ENCODE measurements at regions not wholly inside any gene's neighbourhood (a gene's known extent, or its start where the extent isn't known, plus 50 kb on each side); places are given as distances from the start of the nearest gene placed in this dataset.

DNA sequence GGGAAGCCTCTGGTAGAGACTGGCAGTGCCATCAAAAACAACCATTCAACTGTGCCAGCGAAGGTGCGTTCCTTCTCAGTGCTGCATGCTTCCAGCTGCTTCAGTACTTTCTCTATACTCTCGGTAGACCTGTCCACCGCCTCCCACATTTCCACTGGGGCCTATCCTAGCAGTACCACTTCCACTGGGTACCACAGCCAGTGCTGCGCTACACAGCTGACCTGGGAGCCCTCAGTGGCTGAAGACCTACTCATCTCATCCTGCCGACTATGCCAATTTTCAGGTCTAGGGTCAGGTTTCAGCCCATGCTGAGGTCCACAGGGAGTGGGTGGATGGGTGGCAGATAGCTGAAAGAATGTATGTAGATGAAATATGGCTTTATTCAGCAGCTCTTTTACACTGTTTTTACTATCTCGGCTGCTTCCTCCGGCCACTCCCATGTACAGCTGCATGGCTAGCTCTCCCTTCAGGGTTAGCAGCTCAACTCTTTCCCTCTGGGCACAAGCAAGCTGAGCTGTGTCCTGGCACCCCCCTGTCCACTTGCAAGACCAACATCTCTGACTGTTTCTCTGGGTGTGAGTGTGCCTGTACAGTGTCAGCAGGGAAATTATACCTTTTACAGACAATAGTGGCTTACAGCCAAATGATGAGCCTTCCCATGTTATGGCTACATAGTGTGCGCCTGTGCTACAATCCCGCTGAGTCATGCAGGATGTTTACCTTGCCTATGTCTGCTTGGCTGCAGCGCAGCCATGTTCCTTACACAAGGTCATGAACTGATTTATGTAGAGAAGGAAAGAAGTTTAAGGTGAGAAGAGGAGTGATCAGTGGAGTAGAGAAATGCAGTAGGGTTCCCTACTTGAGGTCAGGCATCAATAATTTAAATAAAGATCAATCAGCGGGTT, 125.7 kb upstream of the DDHD1 start:
- Histone ChIP-seq H3K4ac (ENCODE audit: low read depth in 1 of 2, low read length in 2 of 2) (peak overlapping the region; percentile 32 to 47), H3K79me1 (replicated peaks; ENCODE audit: low read length, poor library complexity, severe bottlenecking) (no peaks in the 10 kb centered on the region), H2BK15ac (ENCODE audit: low read depth, poor library complexity, severe bottlenecking) (peak overlapping the region; percentile 77), H3K9ac (ENCODE audit: low read length) (no peak overlapping the region), H3K18ac (ENCODE audit: low read depth in 1 of 2, low read length in 2 of 2) (peak overlapping the region; percentile 67 to 91), H3K36me3 (ENCODE audit: control insufficient read depth in 1 of 2, insufficient read depth in 2 of 2, low read depth in 1 of 2, low read length in 2 of 2) (no peaks in the 10 kb centered on the region), H3K23ac (ENCODE audit: low read length in 2 of 2) (no peak overlapping the region), H2BK120ac (ENCODE audit: low read depth, low read length) (peak overlapping the region; percentile 22), H3K27me3 (ENCODE audit: control insufficient read depth in 1 of 2, insufficient read depth in 1 of 2, low read length in 2 of 2) (no peaks in the 10 kb centered on the region), H4K8ac (ENCODE audit: low read length) (peak overlapping the region; percentile 78), H4K91ac (ENCODE audit: low read length) (peak overlapping the region; percentile 65), H2AFZ (ENCODE audit: low read depth, low read length) (peak overlapping the region; percentile 40), H2BK12ac (ENCODE audit: low read length in 2 of 2) (peak overlapping the region; percentile 75 to 79), H3K9me3 (ENCODE audit: control insufficient read depth, low read length) (peaks cover 12% of the 10 kb centered on the region), H2BK5ac (ENCODE audit: low read depth, low read length, poor library complexity, severe bottlenecking) (no peak overlapping the region), H3K4me2 (ENCODE audit: low read length, poor library complexity, severe bottlenecking) (no peak overlapping the region), H3K14ac (ENCODE audit: low read length in 2 of 2) (no peak overlapping the region), H2AK5ac (ENCODE audit: low read length, severe bottlenecking) (no peak overlapping the region), H3K4me1 (ENCODE audit: control insufficient read depth, insufficient read depth, low read depth, low read length) (peaks cover 7% of the 10 kb centered on the region), H3K4me3 (ENCODE audit: insufficient read depth in 1 of 2, low read depth in 1 of 2, low read length in 2 of 2) (no peak overlapping the region), H3K27ac (ENCODE audit: low read length, poor library complexity, severe bottlenecking) (no peak overlapping the region)
- peak; percentile 88 for DNase-seq
- WGBS, result 69% methylated on average over 12 of the region's 12 CpGs

DNA sequence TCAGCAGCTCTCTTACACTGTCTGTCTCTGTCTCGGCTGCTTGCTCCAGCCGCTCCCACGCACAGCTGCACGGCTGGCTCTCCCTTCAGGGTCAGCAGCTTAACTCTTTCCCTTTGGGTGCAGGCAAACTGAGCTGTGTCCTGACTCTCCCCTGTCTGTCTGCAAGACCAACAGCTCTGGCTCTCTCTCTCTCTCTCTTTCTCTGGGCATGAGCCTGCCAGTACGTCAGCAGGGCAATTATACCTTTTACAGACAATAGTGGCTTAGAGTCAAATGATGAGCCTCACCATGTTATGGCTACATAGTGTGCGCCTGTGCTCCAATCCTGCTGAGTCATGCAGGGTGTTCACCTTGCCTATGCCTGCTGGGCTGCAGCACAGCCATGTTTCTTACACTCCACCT, 120.5 kb upstream of the DDHD1 start:
- Histone ChIP-seq H2BK5ac (ENCODE audit: low read depth, low read length, poor library complexity, severe bottlenecking) (no peak overlapping the region), H3K36me3 (ENCODE audit: control insufficient read depth in 1 of 2, insufficient read depth in 2 of 2, low read depth in 1 of 2, low read length in 2 of 2) (no peaks in the 10 kb centered on the region), H2AFZ (ENCODE audit: low read depth, low read length) (no peak overlapping the region), H3K4me1 (ENCODE audit: control insufficient read depth, insufficient read depth, low read depth, low read length) (peaks cover 2% of the 10 kb centered on the region), H3K4me3 (ENCODE audit: insufficient read depth in 1 of 2, low read depth in 1 of 2, low read length in 2 of 2) (peak overlapping the region in 1 of 2 experiments; percentile 25), H3K9ac (ENCODE audit: low read length) (peak overlapping the region; percentile 69), H3K27ac (ENCODE audit: low read length, poor library complexity, severe bottlenecking) (no peak overlapping the region), H3K4ac (ENCODE audit: low read depth in 1 of 2, low read length in 2 of 2) (no peak overlapping the region), H2BK120ac (ENCODE audit: low read depth, low read length) (no peak overlapping the region), H3K14ac (ENCODE audit: low read length in 2 of 2) (no peak overlapping the region), H2BK12ac (ENCODE audit: low read length in 2 of 2) (no peak overlapping the region), H2AK5ac (ENCODE audit: low read length, severe bottlenecking) (no peak overlapping the region), H3K27me3 (ENCODE audit: control insufficient read depth in 1 of 2, insufficient read depth in 1 of 2, low read length in 2 of 2) (no peaks in the 10 kb centered on the region), H4K8ac (ENCODE audit: low read length) (no peak overlapping the region), H3K9me3 (ENCODE audit: control insufficient read depth, low read length) (no peaks in the 10 kb centered on the region), H3K79me1 (replicated peaks; ENCODE audit: low read length, poor library complexity, severe bottlenecking) (no peaks in the 10 kb centered on the region), H4K91ac (ENCODE audit: low read length) (no peak overlapping the region), H3K23ac (ENCODE audit: low read length in 2 of 2) (no peak overlapping the region), H2BK15ac (ENCODE audit: low read depth, poor library complexity, severe bottlenecking) (no peak overlapping the region), H3K4me2 (ENCODE audit: low read length, poor library complexity, severe bottlenecking) (no peak overlapping the region), H3K18ac (ENCODE audit: low read depth in 1 of 2, low read length in 2 of 2) (no peak overlapping the region)
- 91% methylated on average over 6 of the region's 6 CpGs for WGBS
- no peak for DNase-seq

DNA sequence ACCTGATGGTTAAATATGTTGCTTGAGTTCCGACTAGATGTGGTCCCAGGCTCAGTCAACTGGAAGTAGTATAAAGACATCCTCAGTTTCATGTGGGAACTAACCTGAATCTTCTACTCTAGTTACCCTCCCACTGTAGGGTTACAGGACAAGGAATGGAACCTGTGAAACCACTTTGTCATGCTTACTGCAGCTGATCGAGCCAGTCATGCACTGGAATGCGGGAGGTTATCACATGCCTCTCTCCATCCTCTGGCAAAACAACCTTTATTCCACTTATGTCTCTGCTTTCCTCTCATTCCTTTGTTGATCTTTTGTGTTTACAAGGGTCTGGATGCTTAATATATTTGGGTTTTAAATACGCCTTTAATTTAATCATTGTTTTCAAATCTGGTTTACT, 111.9 kb upstream of the DDHD1 start:
- Histone ChIP-seq H3K23ac (ENCODE audit: low read length in 2 of 2) (no peak overlapping the region), H3K27me3 (ENCODE audit: control insufficient read depth in 1 of 2, insufficient read depth in 1 of 2, low read length in 2 of 2) (no peaks in the 10 kb centered on the region), H3K9ac (ENCODE audit: low read length) (no peak overlapping the region), H2BK120ac (ENCODE audit: low read depth, low read length) (no peak overlapping the region), H2BK12ac (ENCODE audit: low read length in 2 of 2) (no peak overlapping the region), H3K9me3 (ENCODE audit: control insufficient read depth, low read length) (peaks cover 13% of the 10 kb centered on the region), H3K79me1 (replicated peaks; ENCODE audit: low read length, poor library complexity, severe bottlenecking) (no peaks in the 10 kb centered on the region), H4K8ac (ENCODE audit: low read length) (no peak overlapping the region), H3K36me3 (ENCODE audit: control insufficient read depth in 1 of 2, insufficient read depth in 2 of 2, low read depth in 1 of 2, low read length in 2 of 2) (no peaks in the 10 kb centered on the region), H2BK15ac (ENCODE audit: low read depth, poor library complexity, severe bottlenecking) (no peak overlapping the region), H2AFZ (ENCODE audit: low read depth, low read length) (no peak overlapping the region), H3K18ac (ENCODE audit: low read depth in 1 of 2, low read length in 2 of 2) (no peak overlapping the region), H3K14ac (ENCODE audit: low read length in 2 of 2) (no peak overlapping the region), H3K4ac (ENCODE audit: low read depth in 1 of 2, low read length in 2 of 2) (no peak overlapping the region), H3K27ac (ENCODE audit: low read length, poor library complexity, severe bottlenecking) (no peak overlapping the region), H3K4me1 (ENCODE audit: control insufficient read depth, insufficient read depth, low read depth, low read length) (no peaks in the 10 kb centered on the region), H3K4me2 (ENCODE audit: low read length, poor library complexity, severe bottlenecking) (no peak overlapping the region), H2AK5ac (ENCODE audit: low read length, severe bottlenecking) (no peak overlapping the region), H2BK5ac (ENCODE audit: low read depth, low read length, poor library complexity, severe bottlenecking) (no peak overlapping the region), H3K4me3 (ENCODE audit: insufficient read depth in 1 of 2, low read depth in 1 of 2, low read length in 2 of 2) (no peak overlapping the region), H4K91ac (ENCODE audit: low read length) (no peak overlapping the region)
- WGBS, result 100% methylated on average over 3 of the region's 4 CpGs
- DNase-seq, result no peak

DNA sequence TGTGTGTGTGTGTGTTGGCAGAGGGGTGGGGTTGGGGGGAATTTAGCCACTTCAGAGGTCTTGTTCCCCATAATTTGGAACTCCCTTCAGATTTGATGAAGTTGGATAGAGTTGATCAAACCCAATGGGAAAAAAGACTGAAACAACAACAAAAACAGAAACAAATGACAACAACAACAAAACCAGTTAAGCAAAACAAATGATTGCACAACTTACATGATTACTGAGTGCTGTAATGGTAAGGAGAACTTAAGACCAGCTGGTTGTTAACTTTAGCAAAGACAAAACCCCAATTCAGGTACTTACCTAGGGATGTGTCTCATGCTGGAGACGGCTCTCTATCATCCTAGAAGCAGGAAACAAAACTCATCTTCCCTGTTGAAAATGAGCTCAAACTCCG, 107.8 kb upstream of the DDHD1 start:
- no peak for DNase-seq
- no peak overlapping the region for H3K14ac ChIP-seq (ENCODE audit: low read length in 2 of 2)
- H3K4me1 ChIP-seq (ENCODE audit: control insufficient read depth, insufficient read depth, low read depth, low read length), result no peaks in the 10 kb centered on the region
- no peak overlapping the region for H3K23ac ChIP-seq (ENCODE audit: low read length in 2 of 2)
- no peak overlapping the region for H2BK12ac ChIP-seq (ENCODE audit: low read length in 2 of 2)
- H2BK15ac ChIP-seq (ENCODE audit: low read depth, poor library complexity, severe bottlenecking), result no peak overlapping the region
- H2AFZ ChIP-seq (ENCODE audit: low read depth, low read length), result no peak overlapping the region
- no peaks in the 10 kb centered on the region for H3K79me1 ChIP-seq (replicated peaks; ENCODE audit: low read length, poor library complexity, severe bottlenecking)
- no peak overlapping the region for H3K4me2 ChIP-seq (ENCODE audit: low read length, poor library complexity, severe bottlenecking)
- no peaks in the 10 kb centered on the region for H3K27me3 ChIP-seq (ENCODE audit: control insufficient read depth in 1 of 2, insufficient read depth in 1 of 2, low read length in 2 of 2)
- H2AK5ac ChIP-seq (ENCODE audit: low read length, severe bottlenecking), result no peak overlapping the region
- no peak overlapping the region for H2BK5ac ChIP-seq (ENCODE audit: low read depth, low read length, poor library complexity, severe bottlenecking)
- no peak overlapping the region for H4K8ac ChIP-seq (ENCODE audit: low read length)
- no peak overlapping the region for H4K91ac ChIP-seq (ENCODE audit: low read length)
- H3K9ac ChIP-seq (ENCODE audit: low read length), result no peak overlapping the region
- H2BK120ac ChIP-seq (ENCODE audit: low read depth, low read length), result no peak overlapping the region
- H3K4me3 ChIP-seq (ENCODE audit: insufficient read depth in 1 of 2, low read depth in 1 of 2, low read length in 2 of 2), result no peak overlapping the region
- no peak overlapping the region for H3K27ac ChIP-seq (ENCODE audit: low read length, poor library complexity, severe bottlenecking)
- no peaks in the 10 kb centered on the region for H3K36me3 ChIP-seq (ENCODE audit: control insufficient read depth in 1 of 2, insufficient read depth in 2 of 2, low read depth in 1 of 2, low read length in 2 of 2)
- no peak overlapping the region for H3K4ac ChIP-seq (ENCODE audit: low read depth in 1 of 2, low read length in 2 of 2)
- 86% methylated on average over 2 of the region's 2 CpGs for WGBS
- peaks cover 13% of the 10 kb centered on the region for H3K9me3 ChIP-seq (ENCODE audit: control insufficient read depth, low read length)
- H3K18ac ChIP-seq (ENCODE audit: low read depth in 1 of 2, low read length in 2 of 2), result no peak overlapping the region
